Tibial nerve (tissue), 4 donors: ENCODE measurements at regions not wholly inside any gene's neighbourhood (a gene's known extent, or its start where the extent isn't known, plus 50 kb on each side); places are given as distances from the start of the nearest gene placed in this dataset.
A peak's percentile ranks its signal among the peaks of the same experiment; 100 is the strongest.
"Not testable (repeated sequence)": the region's sequence is repeated elsewhere in the genome, so short reads cannot be mapped to it uniquely, and the experiment has no call there.

Experiments
- DNase-seq, 2 donors: peaks; one replicate each; pipeline ENCODE4 v3.0.0-alpha.2; 2019; ENCODE audit warnings: low spot score in 2 of 2
- H3K27ac ChIP-seq, 4 donors: fragments of 200-600 bp; sonication (generic) in 3 of 4; one replicate each; pipeline ENCODE4 v1.5.1; 2017 to 2019; ENCODE audit warnings: mild to moderate bottlenecking in 1 of 4
- H3K27me3 ChIP-seq, 2 donors: fragments of 200-600 bp; sonication (generic) in 1 of 2; one replicate each; pipeline versions ENCODE4 v1.5.1 to v1.6.0; 2017 to 2019
- H3K36me3 ChIP-seq, 3 donors: fragments of 200-600 bp; sonication (generic); one replicate each; pipeline ENCODE4 v1.5.1; 2018 to 2019
- H3K4me1 ChIP-seq, 4 donors: fragments of 200-600 bp; sonication (generic) in 3 of 4; one replicate each; pipeline ENCODE4 v1.5.1; 2017 to 2019
- H3K4me3 ChIP-seq, 4 donors: fragments of 200-600 bp; sonication (generic) in 3 of 4; one replicate each; pipeline ENCODE4 v1.5.1; 2017 to 2019; ENCODE audit warnings: mild to moderate bottlenecking in 1 of 4, moderate library complexity in 1 of 4
- H3K9me3 ChIP-seq, 4 donors: fragments of 200-600 bp; sonication (generic) in 3 of 4; one replicate each; pipeline ENCODE4 v1.5.1; 2017 to 2019
- CTCF ChIP-seq, 5 experiments: fragments of 200-600 bp in 3 of 5; fragments of 450-650 bp in 2 of 5; sonication (generic) in 3 of 5; IDR thresholded peaks; one replicate each; pipeline ENCODE4 v1.5.1; 2016 to 2019; ENCODE audit warnings: antibody characterized with exemption in 5 of 5, mild to moderate bottlenecking in 3 of 5, moderate library complexity in 2 of 5
- EP300 ChIP-seq, 2 donors: sonication (generic); formaldehyde crosslinking; IDR thresholded peaks; one replicate each; pipeline ENCODE4 v1.6.1; 2017; ENCODE audit warnings: antibody characterized with exemption in 2 of 2, mild to moderate bottlenecking in 1 of 2
- POLR2A ChIP-seq, 2 donors: fragments of 450-650 bp; IDR thresholded peaks; one replicate each; pipeline ENCODE4 v1.6.1; 2017; ENCODE audit warnings: antibody characterized with exemption in 2 of 2, mild to moderate bottlenecking in 2 of 2, moderate library complexity in 2 of 2
- WGBS, 2 donors: methylation state at CpG; one replicate each; pipeline ENCODE4 v1.1.5; 2018; 5-methylcytosine and 5-hydroxymethylcytosine counted together

- no peak overlapping the region for H3K4me3 ChIP-seq
- no peaks in the 10 kb centered on the region for H3K9me3 ChIP-seq
- H3K27ac ChIP-seq: no peak overlapping the region
- WGBS, 2 donors: 64 to 69% methylated on average over 5 of the region's 5 CpGs
- H3K36me3 ChIP-seq: no peaks in the 10 kb centered on the region
- DNase-seq: no peak
- TF ChIP-seq CTCF (IDR thresholded peaks at IDR 0.05): no peak
- TF ChIP-seq POLR2A (IDR thresholded peaks at IDR 0.05): no peak
- no peak for TF ChIP-seq EP300 (IDR thresholded peaks at IDR 0.05)
- no peaks in the 10 kb centered on the region for H3K4me1 ChIP-seq
- no peaks in the 10 kb centered on the region for H3K27me3 ChIP-seq
Observed at GRCh38 chr4:154985673-154986072, 204.6 kb downstream of the RBM46 start.

- no peaks in the 10 kb centered on the region for H3K27me3 ChIP-seq
- no peak for TF ChIP-seq POLR2A (IDR thresholded peaks at IDR 0.05)
- TF ChIP-seq EP300 (IDR thresholded peaks at IDR 0.05): no peak
- no peak for TF ChIP-seq CTCF (IDR thresholded peaks at IDR 0.05)
- no peak for DNase-seq
- 67 to 71% methylated on average over 3 of the region's 3 CpGs for WGBS, 2 donors
- no peaks in the 10 kb centered on the region for H3K4me1 ChIP-seq
- H3K27ac ChIP-seq: no peak overlapping the region
- H3K9me3 ChIP-seq: no peaks in the 10 kb centered on the region
- H3K4me3 ChIP-seq: no peak overlapping the region
- H3K36me3 ChIP-seq: no peaks in the 10 kb centered on the region
Observed at GRCh38 chr4:154988511-154988910, 207.4 kb downstream of the RBM46 start.

- Histone ChIP-seq H3K27me3 (no peaks in the 10 kb centered on the region), H3K27ac (no peak overlapping the region), H3K9me3 (no peaks in the 10 kb centered on the region), H3K4me1 (no peaks in the 10 kb centered on the region), H3K4me3 (no peak overlapping the region), H3K36me3 (no peaks in the 10 kb centered on the region)
- no peak for TF ChIP-seq POLR2A (IDR thresholded peaks at IDR 0.05)
- TF ChIP-seq EP300 (IDR thresholded peaks at IDR 0.05): no peak
- TF ChIP-seq CTCF (IDR thresholded peaks at IDR 0.05): no peak
- WGBS, 2 donors: 72 to 74% methylated on average over 6 of the region's 6 CpGs
- DNase-seq: no peak
Observed at GRCh38 chr4:154989511-154989910, 208.4 kb downstream of the RBM46 start.

GRCh38 chr4:154997866-154998265 is 210.6 kb upstream of the NPY2R start:
- peak overlapping the region in 1 of 4 donors; percentile 1 for H3K27ac ChIP-seq
- 74 to 76% methylated on average over 5 of the region's 5 CpGs for WGBS, 2 donors

GRCh38 chr4:154998284-154998683 is 210.2 kb upstream of the NPY2R start:
- TF ChIP-seq POLR2A (IDR thresholded peaks at IDR 0.05) (no peak), EP300 (IDR thresholded peaks at IDR 0.05) (peak in 1 of 2 donors; percentile 38), CTCF (IDR thresholded peaks at IDR 0.05) (no peak)
- no peak for DNase-seq
- Histone ChIP-seq H3K27ac (peak overlapping the region in 1 of 4 donors; percentile 1), H3K36me3 (no peaks in the 10 kb centered on the region), H3K9me3 (no peaks in the 10 kb centered on the region), H3K4me3 (no peak overlapping the region), H3K27me3 (no peaks in the 10 kb centered on the region), H3K4me1 (no peaks in the 10 kb centered on the region)
- WGBS, 2 donors: 67% methylated on average over 3 of the region's 3 CpGs

More at GRCh38 chr4:154997866-154998265, 210.6 kb upstream of the NPY2R start:
- not testable (repeated sequence) for H3K27me3 ChIP-seq, H3K36me3 ChIP-seq, H3K4me3 ChIP-seq, DNase-seq, H3K4me1 ChIP-seq, H3K9me3 ChIP-seq

- Histone ChIP-seq H3K27me3 (no peaks in the 10 kb centered on the region), H3K36me3 (no peaks in the 10 kb centered on the region), H3K27ac (peak overlapping the region in 1 of 4 donors; percentile 1), H3K9me3 (no peaks in the 10 kb centered on the region), H3K4me1 (no peaks in the 10 kb centered on the region), H3K4me3 (no peak overlapping the region)
- TF ChIP-seq EP300 (IDR thresholded peaks at IDR 0.05) (no peak), CTCF (IDR thresholded peaks at IDR 0.05) (no peak), POLR2A (IDR thresholded peaks at IDR 0.05) (no peak)
- WGBS, 2 donors: 87 to 89% methylated on average over 1 of the region's 1 CpG
- DNase-seq: no peak
Observed at GRCh38 chr4:154998773-154999172, 209.7 kb upstream of the NPY2R start.
